B cell (primary cell): ENCODE measurements at regions not wholly inside any gene's neighbourhood (a gene's known extent, or its start where the extent isn't known, plus 50 kb on each side); places are given as distances from the start of the nearest gene placed in this dataset.

Source experiments
- ATAC-seq: fragments of 200-7000 bp; cut with Tn5 transposase; one replicate; pipeline ENCODE4 v1.10.0; 2021; ENCODE audit warnings: low read depth, mild to moderate bottlenecking, moderate number of reproducible peaks, moderate library complexity
- CTCF ChIA-PET: fragments of 350-600 bp; sonication (Branson Sonifier 250); formaldehyde crosslinking; loops from one replicate; lab custom pipeline; 2021; ENCODE audit warnings: antibody characterized with exemption, inconsistent platforms; lab: Charles Lee
- POLR2A ChIA-PET: fragments of 350-600 bp; sonication (Branson Sonifier 250); formaldehyde crosslinking; loops from one replicate; lab custom pipeline; 2021; ENCODE audit warnings: antibody characterized with exemption; lab: Charles Lee
- DNase-seq: peaks from one replicate; pipeline ENCODE4 v3.0.0; 2013
- H2AFZ ChIP-seq: 2 replicates; pipeline ENCODE4 v1.6.1; 2012; ENCODE audit warnings: mild to moderate bottlenecking, low read depth, low read length; ENCODE audit not compliant: insufficient read depth, poor library complexity, severe bottlenecking
- H3K27ac ChIP-seq, 2 donors: 1 replicate in 1 of 2; 2 replicates in 1 of 2; pipeline ENCODE4 v1.5.1; 2012 to 2013; ENCODE audit warnings: low read length in 2 of 2, mild to moderate bottlenecking in 2 of 2, moderate library complexity in 1 of 2
- H3K27me3 ChIP-seq, 4 experiments: fragments of 200-600 bp in 1 of 4; sonication (generic) in 1 of 4; replicated peaks in 1 of 4; 1 replicate in 2 of 4; 2 replicates in 2 of 4; pipeline versions ENCODE4 v1.6.1 to v1.7.0; 2013 to 2016; ENCODE audit warnings: low read length in 3 of 4, mild to moderate bottlenecking in 2 of 4, mixed read lengths in 1 of 4, moderate library complexity in 1 of 4; ENCODE audit not compliant: insufficient read depth in 4 of 4, control insufficient read depth in 3 of 4; ENCODE audit errors: control extremely low read depth in 1 of 4
- H3K36me3 ChIP-seq, 2 experiments: replicated peaks in 1 of 2; 1 replicate in 1 of 2; 2 replicates in 1 of 2; pipeline versions ENCODE4 v1.6.1 to v1.7.1; 2013; ENCODE audit warnings: low read length in 1 of 2; ENCODE audit not compliant: insufficient read depth in 2 of 2, control insufficient read depth in 1 of 2; ENCODE audit errors: control extremely low read depth in 1 of 2, extremely low read depth in 1 of 2
- H3K4me1 ChIP-seq, 2 donors: fragments of 200-600 bp in 1 of 2; sonication (generic) in 1 of 2; 1 replicate in 1 of 2; 2 replicates in 1 of 2; pipeline versions ENCODE4 v1.5.1 to v1.6.1; 2013 to 2017; ENCODE audit warnings: low read length in 2 of 2; ENCODE audit not compliant: control insufficient read depth in 2 of 2, insufficient read depth in 2 of 2
- H3K4me2 ChIP-seq: replicated peaks from 2 replicates; pipeline ENCODE3; 2012; ENCODE audit warnings: mild to moderate bottlenecking, low read depth, low read length; ENCODE audit not compliant: poor library complexity, severe bottlenecking
- H3K4me3 ChIP-seq, 5 experiments: fragments of 200-600 bp in 1 of 5; sonication (generic) in 1 of 5; 1 replicate in 3 of 5; 2 replicates in 2 of 5; pipeline versions ENCODE4 v1.5.1 to v1.7.0; 2011 to 2016; ENCODE audit warnings: low read length in 4 of 5, mild to moderate bottlenecking in 4 of 5, low read depth in 2 of 5, control low read depth in 1 of 5, moderate library complexity in 1 of 5; ENCODE audit not compliant: insufficient read depth in 1 of 5; ENCODE audit errors: control extremely low read depth in 1 of 5, extremely low read depth in 1 of 5
- H3K79me2 ChIP-seq: fragments of 200-600 bp; sonication (generic); one replicate; pipeline ENCODE4 v1.6.0; 2016; ENCODE audit warnings: low read length; ENCODE audit not compliant: control insufficient read depth, insufficient read depth
- H3K9ac ChIP-seq: fragments of 200-600 bp; sonication (generic); 2 replicates; pipeline ENCODE4 v1.6.1; 2017; ENCODE audit warnings: mild to moderate bottlenecking, low read length, moderate library complexity
- H3K9me3 ChIP-seq, 3 donors: one replicate each; pipeline versions ENCODE4 v1.6.1 to v1.7.1; 2013; ENCODE audit warnings: low read length in 2 of 3; ENCODE audit not compliant: control insufficient read depth in 2 of 3, insufficient read depth in 1 of 3; ENCODE audit errors: control extremely low read depth in 1 of 3
- H4K20me1 ChIP-seq: 2 replicates; pipeline ENCODE4 v1.6.0; 2012; ENCODE audit warnings: mild to moderate bottlenecking, low read length; ENCODE audit not compliant: insufficient read depth, control insufficient read depth, poor library complexity, severe bottlenecking
- H3K27ac Mint-ChIP-seq: one replicate; pipeline ENCODE4 v1.8.0; 2021; ENCODE audit warnings: mixed read lengths
- H3K27me3 Mint-ChIP-seq: one replicate; pipeline ENCODE4 v1.8.0; 2021; ENCODE audit warnings: mixed read lengths
- H3K4me1 Mint-ChIP-seq: one replicate; pipeline ENCODE4 v1.8.0; 2021; ENCODE audit warnings: mixed read lengths
- H3K4me3 Mint-ChIP-seq: one replicate; pipeline ENCODE4 v1.8.0; 2021; ENCODE audit warnings: mixed read lengths
- H3K9me3 Mint-ChIP-seq: one replicate; pipeline ENCODE4 v1.8.0; 2022; ENCODE audit warnings: mixed read lengths; ENCODE audit not compliant: insufficient read depth
- EZH2 ChIP-seq: IDR thresholded peaks from 2 replicates; pipeline ENCODE4 v1.6.1; 2012; ENCODE audit warnings: borderline replicate concordance, low read depth, mild to moderate bottlenecking, moderate library complexity, low read length; ENCODE audit not compliant: insufficient read depth, poor library complexity, severe bottlenecking
- WGBS: methylation state at CpG from one replicate; pipeline ENCODE4 v1.1.5; 2013; ENCODE audit warnings: missing lambda C conversion rate; ENCODE audit not compliant: insufficient coverage; 5-methylcytosine and 5-hydroxymethylcytosine counted together
- intact Hi-C: fragments of 100-400 bp; cut with micrococcal nuclease; formaldehyde crosslinking; loops from one replicate; pipeline ENCODE4 v1.10.0; 2022
- TF ChIP-seq, protein P1 (sequence below): fragments of 200-600 bp; IDR thresholded peaks from one replicate; pipeline ENCODE4 v1.8.0; 2022; ENCODE audit warnings: antibody characterized with exemption, mild to moderate bottlenecking

DNA sequence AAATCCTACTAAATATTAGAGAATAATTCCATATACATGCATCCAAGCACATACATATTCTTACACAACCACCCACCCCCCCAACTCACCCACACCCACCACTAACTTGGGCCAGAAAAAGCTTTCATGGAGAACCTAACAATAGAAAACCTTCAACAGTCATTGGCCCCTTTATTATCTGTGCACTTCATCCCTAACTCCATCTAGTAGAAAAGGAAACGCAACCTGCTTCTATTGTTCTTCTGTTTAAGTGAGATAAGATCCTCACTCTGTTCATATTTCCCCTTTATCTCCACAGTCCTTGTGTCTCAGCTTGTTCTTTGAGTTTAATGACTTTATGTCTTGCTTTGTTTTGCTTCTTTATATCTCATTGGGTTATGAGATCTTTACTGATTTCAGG, 1740.2 kb upstream of the CELF4 start:
- H3K9me3 ChIP-seq, result peaks cover 0 to 20% (median 0%) of the 10 kb centered on the region in 3 donors
- ATAC-seq (no peak), DNase-seq (no peak)
- H3K4me1 ChIP-seq, result no peaks in the 10 kb centered on the region
- H3K27me3 Mint-ChIP-seq, result no peaks in the 10 kb centered on the region
- no peaks in the 10 kb centered on the region for H3K79me2 ChIP-seq
- H3K4me3 ChIP-seq, result no peak overlapping the region
- H3K36me3 ChIP-seq, result no peaks in the 10 kb centered on the region
- H3K9me3 Mint-ChIP-seq, result peaks cover 2% of the 10 kb centered on the region
- H3K4me1 Mint-ChIP-seq, result no peaks in the 10 kb centered on the region
- WGBS, result no CpG with 5 or more reads among the region's 1 CpG
- ChIA-PET CTCF (no interaction called here), POLR2A (no interaction called here)
- no peak overlapping the region for H3K4me3 Mint-ChIP-seq
- H4K20me1 ChIP-seq, result no peaks in the 10 kb centered on the region
- H3K4me2 ChIP-seq, result no peak overlapping the region
- H2AFZ ChIP-seq, result no peak overlapping the region
- no peak overlapping the region for H3K9ac ChIP-seq
- TF ChIP-seq, protein P1, sequence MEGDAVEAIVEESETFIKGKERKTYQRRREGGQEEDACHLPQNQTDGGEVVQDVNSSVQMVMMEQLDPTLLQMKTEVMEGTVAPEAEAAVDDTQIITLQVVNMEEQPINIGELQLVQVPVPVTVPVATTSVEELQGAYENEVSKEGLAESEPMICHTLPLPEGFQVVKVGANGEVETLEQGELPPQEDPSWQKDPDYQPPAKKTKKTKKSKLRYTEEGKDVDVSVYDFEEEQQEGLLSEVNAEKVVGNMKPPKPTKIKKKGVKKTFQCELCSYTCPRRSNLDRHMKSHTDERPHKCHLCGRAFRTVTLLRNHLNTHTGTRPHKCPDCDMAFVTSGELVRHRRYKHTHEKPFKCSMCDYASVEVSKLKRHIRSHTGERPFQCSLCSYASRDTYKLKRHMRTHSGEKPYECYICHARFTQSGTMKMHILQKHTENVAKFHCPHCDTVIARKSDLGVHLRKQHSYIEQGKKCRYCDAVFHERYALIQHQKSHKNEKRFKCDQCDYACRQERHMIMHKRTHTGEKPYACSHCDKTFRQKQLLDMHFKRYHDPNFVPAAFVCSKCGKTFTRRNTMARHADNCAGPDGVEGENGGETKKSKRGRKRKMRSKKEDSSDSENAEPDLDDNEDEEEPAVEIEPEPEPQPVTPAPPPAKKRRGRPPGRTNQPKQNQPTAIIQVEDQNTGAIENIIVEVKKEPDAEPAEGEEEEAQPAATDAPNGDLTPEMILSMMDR, result no peak
- TF ChIP-seq EZH2, result no peak
- no peak overlapping the region for H3K27ac ChIP-seq
- intact Hi-C loops, result no loop called here
- no peaks in the 10 kb centered on the region for H3K27me3 ChIP-seq
- H3K27ac Mint-ChIP-seq, result no peak overlapping the region

GRCh38 chr18:39302481-39302880, 1736.9 kb upstream of the CELF4 start:
- TF ChIP-seq EZH2, result no peak
- TF ChIP-seq, protein P1, result no peak
- H3K4me3 ChIP-seq, result no peak overlapping the region
- H3K27me3 Mint-ChIP-seq, result no peaks in the 10 kb centered on the region
- H3K79me2 ChIP-seq, result no peaks in the 10 kb centered on the region
- ATAC-seq (no peak), DNase-seq (no peak)
- CTCF ChIA-PET, result no interaction called here
- no peaks in the 10 kb centered on the region for H3K27me3 ChIP-seq
- no peak overlapping the region for H3K27ac ChIP-seq
- no peaks in the 10 kb centered on the region for H3K9me3 Mint-ChIP-seq
- no peaks in the 10 kb centered on the region for H3K4me1 ChIP-seq
- no peaks in the 10 kb centered on the region for H3K4me1 Mint-ChIP-seq
- H3K9ac ChIP-seq, result no peak overlapping the region
- POLR2A ChIA-PET, result no interaction called here
- no peaks in the 10 kb centered on the region for H3K36me3 ChIP-seq
- no peak overlapping the region for H3K4me2 ChIP-seq
- no peak overlapping the region for H3K27ac Mint-ChIP-seq
- H2AFZ ChIP-seq, result no peak overlapping the region
- no peak overlapping the region for H3K4me3 Mint-ChIP-seq
- no peaks in the 10 kb centered on the region for H4K20me1 ChIP-seq
- intact Hi-C loops, result no loop called here
- peaks cover 0 to 8% (median 0%) of the 10 kb centered on the region in 3 donors for H3K9me3 ChIP-seq
